Left lung (tissue), 4 donors: ENCODE measurements at regions not wholly inside any gene's neighbourhood (a gene's known extent, or its start where the extent isn't known, plus 50 kb on each side); places are given as distances from the start of the nearest gene placed in this dataset.

ENCODE experiments used
- ATAC-seq: fragments of 200-7000 bp; cut with Tn5 transposase; one replicate; pipeline ENCODE4 v1.9.1; 2020; ENCODE audit warnings: moderate library complexity
- DNase-seq, 4 donors: peaks; one replicate each; pipeline ENCODE4 v3.0.0-alpha.2; 2013 to 2020
- H3K27ac ChIP-seq, 2 donors: fragments of 200-600 bp; sonication (generic) in 1 of 2; one replicate each; pipeline versions ENCODE4 v1.5.0 to v1.8.0; 2020 to 2021
- H3K27me3 ChIP-seq, 2 donors: fragments of 200-600 bp; sonication (generic) in 1 of 2; one replicate each; pipeline versions ENCODE4 v1.5.0 to v1.8.0; 2020 to 2021
- H3K36me3 ChIP-seq, 2 donors: fragments of 200-600 bp; sonication (generic) in 1 of 2; one replicate each; pipeline versions ENCODE4 v1.5.0 to v1.8.0; 2020 to 2021
- H3K4me1 ChIP-seq, 2 donors: fragments of 200-600 bp; one replicate each; pipeline ENCODE4 v1.8.0; 2021
- H3K4me3 ChIP-seq, 2 donors: fragments of 200-600 bp; sonication (generic) in 1 of 2; one replicate each; pipeline versions ENCODE4 v1.5.0 to v1.8.0; 2020 to 2021; ENCODE audit warnings: mild to moderate bottlenecking in 1 of 2
- H3K9me3 ChIP-seq, 2 donors: fragments of 200-600 bp; sonication (generic) in 1 of 2; one replicate each; pipeline versions ENCODE4 v1.5.0 to v1.8.0; 2020 to 2021
- intact Hi-C, 2 donors: fragments of 100-400 bp; cut with DNase I; formaldehyde crosslinking; loops; one replicate each; pipeline versions ENCODE4 v1.11.2 to v1.14.2; 2022
- TF ChIP-seq, protein P1 (sequence below), 2 donors: fragments of 200-600 bp; sonication (generic) in 1 of 2; IDR thresholded peaks; one replicate each; pipeline versions ENCODE4 v1.5.0 to v1.8.0; 2021; ENCODE audit warnings: antibody characterized with exemption in 2 of 2
- donor health status: DM: no; HTN: yes; CAD: no.
- donor health status: DM: no; HTN: no; CAD: no.

DNA sequence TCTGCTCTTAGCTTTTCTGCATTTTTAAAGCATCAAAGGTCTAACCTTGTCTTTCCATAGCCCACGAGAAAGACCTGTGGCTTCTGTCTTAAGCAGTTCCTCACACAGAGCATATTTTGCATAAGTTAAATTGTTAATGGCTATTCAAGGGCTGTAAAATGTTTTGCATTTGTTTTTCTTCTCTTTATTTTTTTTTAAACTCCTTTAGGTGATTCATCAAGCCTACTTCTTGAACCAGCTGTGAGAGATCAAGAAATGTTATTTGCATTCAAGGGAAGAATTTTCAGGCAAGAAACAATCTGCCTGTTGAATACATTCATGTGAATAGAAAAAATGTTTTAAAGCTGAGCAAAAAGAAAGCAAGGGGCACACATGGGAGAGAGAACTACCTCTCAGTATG is 423.8 kb upstream of the FRG1 start:
- DNase-seq (no peak), ATAC-seq (no peak)
- H3K9me3 ChIP-seq: no peaks in the 10 kb centered on the region
- TF ChIP-seq, protein P1, sequence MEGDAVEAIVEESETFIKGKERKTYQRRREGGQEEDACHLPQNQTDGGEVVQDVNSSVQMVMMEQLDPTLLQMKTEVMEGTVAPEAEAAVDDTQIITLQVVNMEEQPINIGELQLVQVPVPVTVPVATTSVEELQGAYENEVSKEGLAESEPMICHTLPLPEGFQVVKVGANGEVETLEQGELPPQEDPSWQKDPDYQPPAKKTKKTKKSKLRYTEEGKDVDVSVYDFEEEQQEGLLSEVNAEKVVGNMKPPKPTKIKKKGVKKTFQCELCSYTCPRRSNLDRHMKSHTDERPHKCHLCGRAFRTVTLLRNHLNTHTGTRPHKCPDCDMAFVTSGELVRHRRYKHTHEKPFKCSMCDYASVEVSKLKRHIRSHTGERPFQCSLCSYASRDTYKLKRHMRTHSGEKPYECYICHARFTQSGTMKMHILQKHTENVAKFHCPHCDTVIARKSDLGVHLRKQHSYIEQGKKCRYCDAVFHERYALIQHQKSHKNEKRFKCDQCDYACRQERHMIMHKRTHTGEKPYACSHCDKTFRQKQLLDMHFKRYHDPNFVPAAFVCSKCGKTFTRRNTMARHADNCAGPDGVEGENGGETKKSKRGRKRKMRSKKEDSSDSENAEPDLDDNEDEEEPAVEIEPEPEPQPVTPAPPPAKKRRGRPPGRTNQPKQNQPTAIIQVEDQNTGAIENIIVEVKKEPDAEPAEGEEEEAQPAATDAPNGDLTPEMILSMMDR (IDR thresholded peaks at IDR 0.05): no peak
- H3K4me3 ChIP-seq: no peak overlapping the region
- no peak overlapping the region for H3K27ac ChIP-seq
- no peaks in the 10 kb centered on the region for H3K36me3 ChIP-seq
- H3K27me3 ChIP-seq: no peaks in the 10 kb centered on the region
- intact Hi-C loops: no loop called here
- H3K4me1 ChIP-seq: no peaks in the 10 kb centered on the region

DNA sequence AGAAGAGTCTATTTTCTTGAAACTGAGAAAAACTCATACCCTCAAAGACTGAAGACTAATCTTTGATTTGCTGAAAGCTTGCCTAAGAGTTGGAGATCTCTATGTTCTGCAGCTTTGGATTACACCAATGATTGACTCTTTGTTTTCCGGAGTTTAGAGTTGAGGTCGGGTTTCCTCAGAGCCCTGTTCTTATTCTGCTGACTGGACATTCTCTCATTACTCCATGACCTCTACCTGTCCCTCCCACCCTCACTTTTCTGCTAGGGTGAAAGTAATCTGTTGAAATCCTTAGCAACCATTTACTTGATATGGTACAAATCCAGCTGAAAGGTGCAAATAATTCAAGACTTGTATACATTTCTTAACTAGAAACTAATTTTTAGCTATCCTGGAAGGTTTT is 421.5 kb upstream of the FRG1 start:
- TF ChIP-seq, protein P1 (IDR thresholded peaks at IDR 0.05): no peak
- Histone ChIP-seq H3K27ac (no peak overlapping the region), H3K4me3 (no peak overlapping the region), H3K36me3 (no peaks in the 10 kb centered on the region), H3K27me3 (no peaks in the 10 kb centered on the region), H3K4me1 (no peaks in the 10 kb centered on the region), H3K9me3 (peaks cover 0 to 2% of the 10 kb centered on the region in 2 donors)
- ATAC-seq: no peak
- no peak for DNase-seq
- intact Hi-C loops: no loop called here

- DNase-seq: no peak
- intact Hi-C loops: no loop called here
Measured at GRCh38 chr4:189525304-189525703, 415.4 kb upstream of the FRG1 start.

GRCh38 chr4:189530848-189531247 is 409.8 kb upstream of the FRG1 start:
- Histone ChIP-seq H3K36me3 (no peaks in the 10 kb centered on the region), H3K4me1 (no peaks in the 10 kb centered on the region), H3K9me3 (peaks cover 0 to 54% of the 10 kb centered on the region in 2 donors), H3K27ac (no peak overlapping the region), H3K4me3 (no peak overlapping the region), H3K27me3 (no peaks in the 10 kb centered on the region)
- TF ChIP-seq, protein P1 (IDR thresholded peaks at IDR 0.05): no peak
- no peak for DNase-seq
- intact Hi-C loops: no loop called here
- no peak for ATAC-seq

More at GRCh38 chr4:189525304-189525703, 415.4 kb upstream of the FRG1 start:
- H3K4me1 ChIP-seq: no peaks in the 10 kb centered on the region
- no peak overlapping the region for H3K27ac ChIP-seq
- TF ChIP-seq, protein P1 (IDR thresholded peaks at IDR 0.05): no peak
- no peaks in the 10 kb centered on the region for H3K27me3 ChIP-seq
- peaks cover 0 to 25% of the 10 kb centered on the region in 2 donors for H3K9me3 ChIP-seq
- ATAC-seq: no peak
- no peak overlapping the region for H3K4me3 ChIP-seq
- no peaks in the 10 kb centered on the region for H3K36me3 ChIP-seq

DNA sequence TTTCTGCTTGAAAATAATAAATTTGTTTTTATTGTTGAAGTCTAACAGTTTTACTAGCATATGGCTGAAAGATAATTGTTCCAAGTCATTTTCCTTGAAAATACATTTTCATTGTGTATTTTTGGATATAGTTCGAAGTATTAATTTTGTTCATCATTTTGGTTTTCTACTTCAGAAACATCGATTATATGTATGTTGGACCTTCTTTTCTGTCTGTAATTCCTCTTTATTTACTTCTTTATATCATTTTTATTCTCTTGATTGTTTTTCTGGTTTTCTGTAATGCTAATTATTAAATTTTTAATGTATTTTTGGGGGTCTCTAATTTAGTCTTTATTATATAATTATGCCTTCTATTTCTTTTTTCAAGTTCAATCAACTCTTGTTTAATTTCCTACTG is 407.1 kb upstream of the FRG1 start:
- no peaks in the 10 kb centered on the region for H3K36me3 ChIP-seq
- DNase-seq (no peak), ATAC-seq (no peak)
- H3K4me3 ChIP-seq: no peak overlapping the region
- TF ChIP-seq, protein P1 (IDR thresholded peaks at IDR 0.05): no peak
- no peak overlapping the region for H3K27ac ChIP-seq
- intact Hi-C loops: no loop called here
- H3K9me3 ChIP-seq: peaks cover 0 to 56% of the 10 kb centered on the region in 2 donors
- H3K27me3 ChIP-seq: no peaks in the 10 kb centered on the region
- H3K4me1 ChIP-seq: no peaks in the 10 kb centered on the region
